Endothelial cell of umbilical vein (primary cell): ENCODE measurements at regions not wholly inside any gene's neighbourhood (a gene's known extent, or its start where the extent isn't known, plus 50 kb on each side); places are given as distances from the start of the nearest gene placed in this dataset.

ENCODE experiments used
- BruUV-seq: library from RNA; stranded (reverse); fragments of 400-500 nt; replicated peaks from 2 replicates; lab custom pipeline; 2021; lab: Mats Ljungman, UMichigan
- CTCF ChIA-PET: fragments of 300-600, 350-600 bp; sonication (Branson Sonifier 250); formaldehyde crosslinking; loops from one replicate; lab custom pipeline; 2021; ENCODE audit warnings: antibody characterized with exemption, inconsistent platforms; lab: Charles Lee
- POLR2A ChIA-PET: fragments of 300-600, 350-600 bp; sonication (Branson Sonifier 250); formaldehyde crosslinking; loops from one replicate; lab custom pipeline; 2021; ENCODE audit warnings: antibody characterized with exemption, inconsistent platforms; lab: Charles Lee
- DNase-seq: peaks from one replicate; pipeline ENCODE4 v3.0.0-alpha.2; 2011; ENCODE audit warnings: low read depth, low spot score
- FAIRE-seq: peaks from 2 replicates; lab custom pipeline; 2011; peaks lifted over from hg19 to GRCh38; lab: Jason Lieb, UNC
- H2AFZ ChIP-seq: 2 replicates; pipeline ENCODE4 v1.6.0; 2012; ENCODE audit warnings: low read depth, low read length, control low read depth, inconsistent platforms
- H3K27ac ChIP-seq: 2 replicates; pipeline ENCODE4 v1.5.1; 2011; ENCODE audit warnings: low read depth, mild to moderate bottlenecking, control low read depth, low read length, moderate library complexity; ENCODE audit not compliant: insufficient read depth
- H3K27me3 ChIP-seq, 2 experiments: 2 replicates each; pipeline versions ENCODE4 v1.6.0 to v1.6.1; 2011; ENCODE audit warnings: low read length in 2 of 2, mixed read lengths in 1 of 2; ENCODE audit not compliant: control insufficient read depth in 2 of 2, insufficient read depth in 2 of 2
- H3K36me3 ChIP-seq, 2 experiments: 2 replicates in 1 of 2; 3 replicates in 1 of 2; pipeline ENCODE4 v1.5.1; 2011; ENCODE audit warnings: low read length in 2 of 2, mild to moderate bottlenecking in 1 of 2, moderate library complexity in 1 of 2; ENCODE audit not compliant: control insufficient read depth in 2 of 2, insufficient read depth in 2 of 2; ENCODE audit errors: extremely low read depth in 1 of 2
- H3K4me1 ChIP-seq: 3 replicates; pipeline ENCODE4 v1.5.1; 2011; ENCODE audit warnings: mild to moderate bottlenecking, low read length; ENCODE audit not compliant: control insufficient read depth, insufficient read depth; ENCODE audit errors: extremely low read depth
- H3K4me2 ChIP-seq: 2 replicates; pipeline ENCODE4 v1.6.1; 2011; ENCODE audit warnings: low read length, control low read depth, mixed read lengths; ENCODE audit not compliant: insufficient read depth
- H3K4me3 ChIP-seq, 3 experiments: fragments of 200-600 bp in 1 of 3; sonication (generic), shearing (Covaris generic) in 1 of 3; replicated peaks in 1 of 3; 2 replicates each; pipeline ENCODE4 v1.5.1; 2011 to 2016; ENCODE audit warnings: control low read depth in 3 of 3, low read length in 3 of 3, mild to moderate bottlenecking in 2 of 3, inconsistent platforms in 1 of 3, low read depth in 1 of 3, moderate library complexity in 1 of 3; ENCODE audit not compliant: insufficient read depth in 1 of 3
- H3K79me2 ChIP-seq: 2 replicates; pipeline ENCODE4 v1.6.0; 2012; ENCODE audit warnings: low read length, inconsistent platforms; ENCODE audit not compliant: control insufficient read depth, insufficient read depth
- H3K9ac ChIP-seq: replicated peaks from 2 replicates; pipeline ENCODE3; 2011; ENCODE audit warnings: low read length, control low read depth; ENCODE audit not compliant: insufficient read depth; ENCODE audit errors: extremely low read depth
- H3K9me1 ChIP-seq: replicated peaks from 3 replicates; pipeline ENCODE4 v1.6.0; 2011; ENCODE audit warnings: mild to moderate bottlenecking, low read length; ENCODE audit not compliant: control insufficient read depth, insufficient read depth; ENCODE audit errors: extremely low read depth
- H3K9me3 ChIP-seq: replicated peaks from 2 replicates; pipeline ENCODE4 v1.5.1; 2012; ENCODE audit warnings: low read length, inconsistent platforms; ENCODE audit not compliant: control insufficient read depth, insufficient read depth
- H4K20me1 ChIP-seq: replicated peaks from 2 replicates; pipeline ENCODE3; 2011; ENCODE audit warnings: mild to moderate bottlenecking, low read length; ENCODE audit not compliant: control insufficient read depth, insufficient read depth; ENCODE audit errors: extremely low read depth
- CTCF ChIP-seq, 2 donors: IDR thresholded peaks; 1 replicate in 1 of 2; 2 replicates in 1 of 2; pipeline ENCODE4 v1.5.1; 2011; ENCODE audit warnings: low read length in 2 of 2, mild to moderate bottlenecking in 2 of 2, moderate library complexity in 2 of 2, control low read depth in 1 of 2, inconsistent platforms in 1 of 2, low read depth in 1 of 2; ENCODE audit not compliant: insufficient read depth in 1 of 2; ENCODE audit errors: extremely low read depth in 1 of 2
- EZH2 ChIP-seq: IDR thresholded peaks from 2 replicates; pipeline ENCODE4 v1.6.1; 2012; ENCODE audit warnings: borderline replicate concordance, low read depth, mild to moderate bottlenecking, moderate library complexity, low read length, inconsistent platforms; ENCODE audit not compliant: severe bottlenecking
- FOS ChIP-seq: IDR thresholded peaks from 2 replicates; pipeline ENCODE4 v1.6.1; 2011; ENCODE audit warnings: mild to moderate bottlenecking, low read length, moderate library complexity, borderline replicate concordance; ENCODE audit not compliant: insufficient read depth
- GATA2 ChIP-seq: IDR thresholded peaks from 2 replicates; pipeline ENCODE4 v1.7.0; 2011; ENCODE audit warnings: low read depth, mild to moderate bottlenecking, moderate library complexity, mixed read lengths, low read length; ENCODE audit not compliant: insufficient read length, insufficient read depth
- JUN ChIP-seq: IDR thresholded peaks from 2 replicates; pipeline ENCODE4 v1.6.1; 2011; ENCODE audit warnings: borderline replicate concordance, low read depth; ENCODE audit not compliant: insufficient read length, insufficient read depth
- MAX ChIP-seq: IDR thresholded peaks from 2 replicates; pipeline ENCODE4 v1.6.1; 2011; ENCODE audit not compliant: insufficient read depth, insufficient read length
- MYC ChIP-seq: IDR thresholded peaks from one replicate; pipeline ENCODE4 v1.6.1; 2011; ENCODE audit warnings: mild to moderate bottlenecking, low read depth, low read length
- POLR2A ChIP-seq: IDR thresholded peaks from 2 replicates; pipeline ENCODE4 v1.6.1; 2012; ENCODE audit warnings: low read depth, mild to moderate bottlenecking, control low read depth, low read length
- POLR2AphosphoS5 ChIP-seq: IDR thresholded peaks from 2 replicates; pipeline ENCODE4 v1.6.1; 2012; ENCODE audit warnings: low read depth, mild to moderate bottlenecking, control low read depth, low read length, moderate library complexity; ENCODE audit not compliant: insufficient read depth
- dilution Hi-C: fragments of 300-500 bp; cut with MboI; formaldehyde crosslinking; loops from one replicate; pipeline ENCODE4 v1.15.0; 2019; ENCODE audit warnings: low sequenced_read_pairs; ENCODE audit not compliant: extremely low pct_ligation_motif_present
- intact Hi-C: fragments of 100-400 bp; cut with micrococcal nuclease; formaldehyde crosslinking; loops from one replicate; pipeline ENCODE4 v1.10.0; 2022

- H3K79me2 ChIP-seq: no peaks in the 10 kb centered on the region
- H3K27me3 ChIP-seq: no peaks in the 10 kb centered on the region
- no peaks in the 10 kb centered on the region for H3K9me3 ChIP-seq
- TF ChIP-seq POLR2A: no peak
- TF ChIP-seq EZH2: no peak
- no peak for TF ChIP-seq GATA2
- no peak for TF ChIP-seq FOS
- no peaks in the 10 kb centered on the region for H3K4me1 ChIP-seq
- no peaks in the 10 kb centered on the region for H4K20me1 ChIP-seq
- no peak overlapping the region for H2AFZ ChIP-seq
- intact Hi-C loops (no loop called here), dilution Hi-C loops (no loop called here)
- H3K9me1 ChIP-seq: no peaks in the 10 kb centered on the region
- BruUV-seq: no TSS peak
- no peak overlapping the region for H3K4me2 ChIP-seq
- no peaks in the 10 kb centered on the region for H3K36me3 ChIP-seq
- no peak overlapping the region for H3K9ac ChIP-seq
- no peak overlapping the region for H3K27ac ChIP-seq
- no peak for FAIRE-seq
- H3K4me3 ChIP-seq: no peak overlapping the region
- CTCF ChIA-PET: no interaction called here
- no peak for DNase-seq
- POLR2A ChIA-PET: no interaction called here
Observed at GRCh38 chr10:26640391-26640790, 57.1 kb upstream of the PDSS1 start.

GRCh38 chr10:26642896-26643653 lies 54.4 kb upstream of the PDSS1 start:
- Histone ChIP-seq H2AFZ (no peak overlapping the region), H3K4me1 (no peaks in the 10 kb centered on the region), H3K27me3 (no peaks in the 10 kb centered on the region), H3K9ac (no peak overlapping the region), H3K36me3 (no peaks in the 10 kb centered on the region), H3K4me3 (no peak overlapping the region), H3K4me2 (no peak overlapping the region), H4K20me1 (no peaks in the 10 kb centered on the region), H3K79me2 (no peaks in the 10 kb centered on the region), H3K9me3 (no peaks in the 10 kb centered on the region), H3K27ac (no peak overlapping the region), H3K9me1 (no peaks in the 10 kb centered on the region)
- no peak for TF ChIP-seq GATA2
- TF ChIP-seq MYC: no peak
- TF ChIP-seq POLR2A: no peak
- TF ChIP-seq MAX: no peak
- TF ChIP-seq JUN: no peak
- no peak for TF ChIP-seq POLR2AphosphoS5
- TF ChIP-seq EZH2: no peak
- TF ChIP-seq CTCF (IDR thresholded peaks at IDR 0.05; ENCODE audit: extremely low read depth in 1 of 2, insufficient read depth in 1 of 2, low read depth in 1 of 2, low read length in 2 of 2): no peak
- TF ChIP-seq FOS: no peak
- dilution Hi-C loops (no loop called here), intact Hi-C loops (no loop called here)
- BruUV-seq: no TSS peak
- POLR2A ChIA-PET: no interaction called here
- no peak for DNase-seq
- no peak for FAIRE-seq
- CTCF ChIA-PET: no interaction called here
